Ishikawa (cell line): ENCODE measurements at regions not wholly inside any gene's neighbourhood (a gene's known extent, or its start where the extent isn't known, plus 50 kb on each side); places are given as distances from the start of the nearest gene placed in this dataset.

Source experiments
- CEBPB ChIP-seq: IDR thresholded peaks from 2 replicates; pipeline ENCODE4 v1.6.1; 2012
- CREB1 ChIP-seq: IDR thresholded peaks from 2 replicates; pipeline ENCODE4 v1.6.1; 2012; ENCODE audit warnings: low read depth
- EP300 ChIP-seq: IDR thresholded peaks from 2 replicates; pipeline ENCODE4 v1.6.1; 2012; ENCODE audit warnings: borderline replicate concordance
- FOXM1 ChIP-seq: IDR thresholded peaks from 2 replicates; pipeline ENCODE4 v1.6.1; 2012; ENCODE audit warnings: low read depth, borderline replicate concordance
- TEAD4 ChIP-seq: IDR thresholded peaks from 2 replicates; pipeline ENCODE4 v1.6.1; 2012
- TF ChIP-seq, protein P1 (sequence below): IDR thresholded peaks from 2 replicates; pipeline ENCODE4 v1.6.1; 2012
- TF ChIP-seq, protein P2 (sequence below): IDR thresholded peaks from 2 replicates; pipeline ENCODE4 v1.6.1; 2012

DNA sequence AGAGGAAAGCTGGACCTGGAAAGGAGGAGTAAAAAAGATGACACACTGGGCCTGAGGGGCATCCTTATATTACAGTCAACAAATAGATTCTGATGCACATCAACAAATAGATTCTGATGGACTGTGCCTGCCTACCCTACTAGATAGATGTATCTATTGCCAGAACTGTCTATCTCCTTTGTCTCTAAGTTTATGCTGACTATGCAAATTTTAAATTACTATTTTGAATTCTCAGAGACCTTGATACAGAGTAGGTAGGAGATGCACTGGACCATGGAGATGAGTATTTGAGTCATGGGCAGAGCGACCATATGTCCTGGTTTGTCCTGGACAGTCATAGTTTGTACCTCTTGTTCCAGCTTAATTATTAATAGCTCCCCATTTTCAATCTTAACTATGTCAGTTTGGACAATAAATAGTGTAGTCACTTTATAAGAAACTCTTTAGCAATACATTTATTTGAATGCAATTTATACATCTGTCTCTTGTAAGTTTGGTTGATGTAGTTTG lies 247.9 kb upstream of the PPP1R2C start:
- TF ChIP-seq TEAD4 (no peak), FOXM1 (no peak), CREB1 (no peak), EP300 (no peak), CEBPB (no peak)
- TF ChIP-seq, protein P1, sequence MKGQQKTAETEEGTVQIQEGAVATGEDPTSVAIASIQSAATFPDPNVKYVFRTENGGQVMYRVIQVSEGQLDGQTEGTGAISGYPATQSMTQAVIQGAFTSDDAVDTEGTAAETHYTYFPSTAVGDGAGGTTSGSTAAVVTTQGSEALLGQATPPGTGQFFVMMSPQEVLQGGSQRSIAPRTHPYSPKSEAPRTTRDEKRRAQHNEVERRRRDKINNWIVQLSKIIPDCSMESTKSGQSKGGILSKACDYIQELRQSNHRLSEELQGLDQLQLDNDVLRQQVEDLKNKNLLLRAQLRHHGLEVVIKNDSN, result no peak
- TF ChIP-seq, protein P2, sequence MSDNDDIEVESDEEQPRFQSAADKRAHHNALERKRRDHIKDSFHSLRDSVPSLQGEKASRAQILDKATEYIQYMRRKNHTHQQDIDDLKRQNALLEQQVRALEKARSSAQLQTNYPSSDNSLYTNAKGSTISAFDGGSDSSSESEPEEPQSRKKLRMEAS, result no peak
